Mesenteric fat pad (tissue), 1 donor: ENCODE measurements at regions not wholly inside any gene's neighbourhood (a gene's known extent, or its start where the extent isn't known, plus 50 kb on each side); places are given as distances from the start of the nearest gene placed in this dataset.
"Not testable (repeated sequence)": the region's sequence is repeated elsewhere in the genome, so short reads cannot be mapped to it uniquely, and the experiment has no call there.

Source experiments
- DNase-seq: peaks from one replicate; pipeline ENCODE4 v3.0.0-alpha.2; 2020; ENCODE audit warnings: low spot score
- donor health status: DM: yes; HTN: yes; CAD: no.

DNA sequence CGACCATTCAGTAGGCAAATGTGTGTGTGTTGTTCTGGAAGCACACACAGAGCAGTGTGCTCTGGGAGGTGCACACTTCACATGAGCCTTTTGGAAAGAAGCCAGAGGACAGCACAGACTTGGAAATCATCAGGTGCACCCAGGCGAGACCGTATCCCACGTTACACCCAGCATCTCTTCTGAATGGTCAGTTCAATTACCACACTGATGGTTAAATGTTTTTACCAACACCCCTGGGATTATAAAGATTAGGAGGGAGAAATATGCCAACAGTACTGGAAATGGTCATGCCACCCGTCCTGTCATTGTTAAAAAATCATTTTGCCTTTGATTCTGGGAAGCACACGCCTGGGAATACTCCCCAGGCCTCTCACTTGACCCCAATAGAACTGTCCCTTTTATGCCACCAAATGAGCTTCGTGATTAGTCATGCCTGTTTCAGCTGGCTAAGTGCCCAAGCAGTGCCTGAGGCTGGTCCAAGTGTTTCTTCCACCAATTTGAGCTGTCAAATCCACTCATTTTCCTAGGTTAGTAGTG, 183.7 kb downstream of the NRP2 start:
- DNase-seq: no peak

DNA sequence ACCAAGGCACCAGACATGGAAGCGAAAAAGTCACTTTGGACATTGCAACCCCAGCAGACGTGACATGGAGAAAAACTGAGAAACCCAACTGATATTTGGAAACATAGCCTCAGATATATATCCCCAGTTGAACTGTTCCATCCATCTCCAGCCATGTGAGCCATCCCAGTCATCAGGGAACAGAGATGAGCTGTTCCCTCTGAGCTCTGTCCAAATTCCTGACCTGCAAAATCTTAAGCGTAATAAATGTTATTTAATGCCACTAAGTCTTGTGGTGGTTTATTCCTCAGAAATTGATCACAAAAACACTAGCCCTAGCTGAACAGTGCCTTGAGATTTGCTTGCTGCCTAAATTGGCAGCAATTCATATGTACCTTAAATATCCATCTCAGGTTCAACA, 182.8 kb downstream of the NRP2 start:
- no peak for DNase-seq

DNA sequence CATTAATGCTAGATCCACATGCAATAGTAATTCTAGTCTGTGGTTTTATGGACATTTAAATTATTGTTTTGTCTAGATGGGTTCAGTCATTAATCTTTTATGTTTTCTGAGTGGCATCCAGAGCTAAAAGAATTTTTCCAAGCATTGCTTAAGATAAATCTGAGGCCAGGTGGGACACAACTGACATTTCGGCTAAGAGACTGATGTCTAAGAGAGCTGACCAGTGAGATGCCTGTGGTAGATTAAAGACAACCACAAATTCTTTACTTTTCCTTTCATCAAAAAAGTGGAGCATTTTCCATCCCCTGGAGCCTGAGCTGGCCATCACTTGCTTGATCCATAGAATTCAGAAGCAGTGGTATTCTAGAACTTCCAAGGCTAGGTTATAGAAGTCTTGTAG, 182.2 kb downstream of the NRP2 start:
- no peak for DNase-seq

DNA sequence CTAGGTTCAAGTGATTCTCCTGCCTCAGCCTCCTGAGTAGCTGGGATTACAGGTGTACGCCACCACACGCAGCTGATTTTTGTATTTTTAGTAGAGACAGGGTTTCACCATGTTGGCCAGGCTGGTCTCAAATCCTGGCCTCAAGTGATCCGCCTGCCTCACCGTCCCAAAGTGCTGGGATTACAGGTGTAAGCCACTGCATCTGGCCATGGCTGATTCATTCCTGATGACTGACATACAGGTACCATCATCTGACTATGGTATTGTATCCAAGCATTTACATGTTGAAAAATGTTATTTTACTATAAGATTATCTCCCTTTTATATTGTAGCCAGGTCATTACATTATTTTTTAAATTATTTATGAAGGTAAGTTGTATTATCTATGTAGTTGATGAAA, 180.5 kb downstream of the NRP2 start:
- not testable (repeated sequence) for DNase-seq

DNA sequence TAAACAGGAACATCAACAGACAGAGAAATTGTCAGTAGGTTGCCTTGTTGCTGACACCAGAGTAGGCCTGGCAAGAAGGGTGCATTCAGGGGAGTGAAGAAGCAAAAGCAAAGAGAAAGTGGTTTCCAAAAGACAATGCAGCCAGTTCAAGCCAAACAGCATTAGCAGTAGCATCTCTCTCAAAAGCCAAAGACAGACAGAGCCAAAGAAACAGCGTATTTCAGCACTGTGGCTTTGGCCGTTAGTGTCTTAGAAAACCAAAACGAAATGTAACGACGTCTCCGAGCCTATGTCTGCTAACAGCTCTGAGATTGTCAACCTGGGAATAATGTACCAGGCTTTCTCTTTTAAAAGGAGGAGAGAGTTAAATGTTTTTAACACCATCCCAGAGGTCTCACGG, 178.6 kb downstream of the NRP2 start:
- DNase-seq: no peak

DNA sequence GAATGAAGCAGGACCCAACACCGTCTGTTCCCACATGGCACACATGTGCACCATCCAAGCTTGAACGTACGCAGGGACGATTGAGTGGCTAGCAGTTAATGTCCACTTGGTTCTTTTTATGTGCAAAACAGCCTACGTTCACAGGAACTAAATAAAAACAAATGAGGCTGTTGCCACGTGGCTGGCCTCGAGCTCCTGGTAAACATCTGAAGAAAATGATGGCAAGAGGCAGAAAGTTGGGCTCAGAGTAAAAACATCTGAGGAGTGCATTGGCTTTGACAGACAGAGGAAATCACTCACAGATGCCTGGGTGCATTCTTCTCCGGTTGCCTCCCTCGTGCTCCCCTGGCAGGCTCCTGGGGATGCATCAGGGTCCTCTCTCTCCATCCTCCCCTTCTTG, 177.9 kb downstream of the NRP2 start:
- no peak for DNase-seq

DNA sequence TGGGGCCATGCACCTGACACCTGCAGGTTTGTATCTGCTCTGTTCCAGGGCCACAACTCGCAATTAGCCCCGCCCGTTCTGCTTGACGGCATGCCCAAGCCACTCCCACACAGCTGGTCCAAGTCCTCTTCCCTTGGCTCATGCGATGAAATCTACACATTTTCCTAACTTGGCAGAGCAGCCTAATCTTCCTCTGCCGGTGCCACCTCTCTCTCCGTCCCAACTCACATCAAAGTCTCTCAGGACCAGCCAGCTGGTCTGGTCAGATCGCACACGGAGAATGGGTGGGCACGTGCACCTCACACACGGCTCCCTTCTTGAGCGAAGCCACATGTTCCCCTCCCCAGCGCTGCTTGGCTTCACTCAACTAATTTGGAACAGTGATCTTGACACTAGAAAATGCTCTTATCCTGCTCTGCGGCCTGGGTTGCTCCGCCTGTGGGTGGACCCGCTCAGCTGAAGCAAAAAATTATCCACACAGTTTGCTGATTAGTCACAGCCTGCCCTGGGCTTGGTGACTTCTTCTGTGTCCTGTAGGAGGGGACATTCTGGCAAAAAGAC, 176.7 kb downstream of the NRP2 start:
- no peak for DNase-seq

DNA sequence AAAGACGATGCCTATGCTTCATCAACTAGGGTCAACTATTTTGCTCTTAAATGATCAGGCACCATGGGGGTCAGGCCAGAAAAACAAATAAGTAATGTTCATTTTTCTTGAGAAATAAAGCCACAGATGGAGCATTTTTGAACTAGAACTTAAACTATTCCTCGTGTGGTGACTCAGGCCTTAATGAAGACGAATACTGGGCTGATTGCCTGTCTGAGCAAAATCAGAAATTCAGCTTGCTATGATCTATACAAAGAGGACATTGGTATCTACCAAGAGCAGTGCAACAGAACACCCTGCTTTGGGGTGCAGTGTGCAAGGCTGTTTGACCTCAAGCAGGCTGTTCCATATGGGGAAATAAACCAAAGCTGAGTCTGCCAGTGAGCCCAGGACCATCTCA, 176.0 kb downstream of the NRP2 start:
- no peak for DNase-seq

DNA sequence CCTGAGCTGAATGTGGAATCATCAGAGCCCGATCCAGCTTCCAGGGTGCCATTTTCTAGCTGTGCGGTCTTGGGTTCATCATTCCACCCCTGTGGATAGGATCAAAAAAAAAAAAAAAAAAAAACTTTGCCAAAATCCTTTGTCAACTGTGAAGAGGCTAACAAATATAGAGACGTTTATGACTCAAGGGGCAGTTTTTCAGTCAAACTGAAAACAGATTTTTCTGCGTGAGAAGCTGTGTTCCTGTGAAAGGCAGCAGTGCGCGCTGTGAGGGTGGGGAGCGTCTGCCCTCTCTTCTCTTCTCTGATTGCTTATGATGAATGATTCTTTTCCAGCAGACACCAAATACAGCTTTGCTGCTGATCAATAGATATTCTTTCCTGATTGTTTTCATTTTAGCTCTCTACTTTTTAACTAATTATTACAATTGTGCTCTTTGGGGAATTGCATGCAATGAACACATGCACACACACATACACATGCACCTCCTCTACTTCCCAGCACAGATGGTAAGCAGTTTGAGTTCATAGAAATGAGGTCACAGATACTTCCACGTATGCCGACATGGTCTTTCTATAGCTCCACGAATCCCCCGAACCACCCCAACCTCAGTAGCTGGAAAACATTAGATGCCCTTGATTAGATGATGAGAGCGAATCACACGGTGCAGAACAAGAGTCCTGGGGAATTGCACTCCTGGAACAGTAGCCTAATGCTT, 175.4 kb downstream of the NRP2 start:
- DNase-seq: no peak

DNA sequence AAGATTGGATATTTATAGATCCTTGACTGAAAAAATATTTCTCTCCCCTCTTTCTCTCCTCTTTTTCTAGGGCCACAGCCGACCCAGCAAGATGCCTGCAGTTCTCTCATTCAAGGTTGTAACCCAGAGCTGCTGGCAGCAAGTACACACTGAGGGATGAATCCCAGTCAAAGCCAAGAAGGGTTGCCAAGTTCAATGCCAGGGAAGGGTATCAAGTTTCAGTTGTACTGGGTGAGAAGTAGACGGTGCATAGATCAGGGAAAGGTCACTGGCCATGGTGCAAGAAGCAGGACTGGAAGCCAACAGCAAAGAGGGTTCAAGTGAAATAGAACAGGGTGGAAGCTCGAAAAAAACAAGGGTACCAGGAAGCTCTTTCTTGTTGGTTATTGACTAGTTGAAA, 170.2 kb downstream of the NRP2 start:
- no peak for DNase-seq

DNA sequence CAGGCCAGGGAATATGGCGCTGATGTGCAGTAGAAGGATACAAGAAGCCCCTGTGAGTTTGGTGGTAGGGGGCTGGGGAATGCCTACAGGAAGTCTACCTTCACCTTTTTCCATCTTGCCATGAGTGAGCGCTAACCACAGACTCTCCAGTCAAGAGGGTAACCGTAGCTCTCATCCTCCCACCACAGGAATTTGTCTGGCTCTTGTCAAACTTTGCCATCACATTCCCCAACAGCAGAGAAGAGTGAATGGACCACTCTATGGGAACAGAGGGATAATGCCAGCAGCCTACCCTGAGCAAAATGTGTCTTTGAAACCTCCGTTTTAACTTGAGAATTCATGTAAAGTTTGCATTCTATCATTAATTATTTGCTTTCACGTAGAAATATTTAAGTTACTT, 168.3 kb downstream of the NRP2 start:
- DNase-seq: no peak

DNA sequence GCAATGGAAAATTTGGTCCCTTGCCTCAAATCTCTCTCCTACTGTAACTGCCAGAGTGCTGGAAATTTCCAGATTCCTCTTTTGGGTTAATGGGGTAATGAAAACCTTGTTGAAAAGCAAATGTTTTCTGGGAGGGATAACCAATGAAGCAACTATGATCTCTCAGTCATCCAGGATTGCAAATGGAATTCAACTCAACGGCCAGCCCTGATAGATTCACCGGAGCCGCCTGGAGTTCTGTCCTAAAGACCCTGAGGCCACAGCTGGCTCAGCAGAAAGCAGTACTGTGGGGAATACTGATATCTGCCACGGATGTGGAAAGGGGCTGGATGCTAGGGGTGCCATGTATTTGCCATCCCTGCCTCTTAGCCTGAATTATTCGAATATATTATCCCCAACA, 167.8 kb downstream of the NRP2 start:
- no peak for DNase-seq

DNA sequence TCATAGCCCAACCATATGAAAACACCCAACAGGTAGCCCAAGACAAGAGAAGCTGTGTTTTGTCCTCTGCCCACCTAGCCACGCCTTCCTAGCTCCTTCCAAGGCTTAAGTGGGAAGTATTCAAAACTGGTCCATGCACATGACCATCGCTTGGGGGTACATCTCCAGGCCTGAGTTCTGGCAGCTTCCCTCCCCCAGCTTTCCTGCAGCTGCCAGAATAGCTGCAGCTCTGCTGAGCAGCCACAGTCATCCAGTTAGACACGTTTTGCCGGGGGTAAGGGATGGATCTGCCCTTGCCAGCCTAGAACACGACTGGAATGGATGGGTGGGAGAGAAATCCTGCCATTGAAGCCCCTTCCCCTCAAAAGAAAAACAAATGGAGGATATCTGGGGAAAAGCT, 166.8 kb downstream of the NRP2 start:
- no peak for DNase-seq

DNA sequence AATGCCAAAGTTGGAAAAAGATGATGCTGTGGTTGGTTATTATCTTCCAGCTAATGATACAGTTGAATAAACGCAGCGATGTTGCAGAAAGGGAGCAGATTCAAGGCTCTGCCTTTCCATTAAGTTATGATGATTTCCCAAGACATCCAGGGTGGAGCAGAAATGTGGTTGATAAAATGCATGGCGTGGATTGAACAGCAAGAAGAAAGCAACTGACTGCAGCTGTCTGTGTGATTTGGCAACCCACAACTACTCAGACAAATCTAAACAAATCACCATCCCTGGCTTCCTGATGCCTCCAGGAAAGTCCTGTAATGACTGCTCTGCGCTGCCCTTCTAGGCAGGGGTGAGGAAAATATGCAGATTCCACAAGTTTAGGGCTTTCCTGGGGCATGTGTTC, 166.3 kb downstream of the NRP2 start:
- no peak for DNase-seq
